ENCODE measurements at regions not wholly inside any gene's neighbourhood (a gene's known extent, or its start where the extent isn't known, plus 50 kb on each side); places are given as distances from the start of the nearest gene placed in this dataset.

DNA sequence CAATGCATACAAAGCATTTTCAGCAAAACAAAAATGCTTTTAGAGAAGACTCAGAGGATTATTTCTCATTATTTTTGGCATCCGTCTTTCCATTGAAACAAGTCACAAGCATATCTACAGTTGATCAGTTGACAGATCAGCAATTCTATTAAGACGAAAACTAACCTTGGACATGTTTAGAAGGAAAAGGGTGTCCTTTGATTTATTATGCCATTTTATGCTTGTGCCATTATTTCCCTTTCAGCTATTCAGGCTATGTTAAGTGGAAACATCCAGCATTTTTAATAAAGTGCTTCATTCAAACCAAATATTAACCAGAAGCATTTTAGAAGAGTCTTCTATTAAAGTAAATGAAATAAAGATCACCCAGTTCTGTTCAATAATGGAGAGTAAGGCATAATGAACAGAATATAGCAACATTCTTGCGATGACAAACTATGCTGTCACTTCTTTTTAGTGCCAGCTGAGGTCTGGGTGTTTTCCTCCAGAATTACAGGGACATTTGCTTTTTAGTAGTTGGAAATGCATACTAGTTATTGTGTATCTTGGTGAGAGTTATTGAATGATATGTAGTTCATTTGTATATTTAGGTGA is 481.4 kb downstream of the PLA2G4A start:
- H3K9me3 ChIP-seq = no peaks in the 10 kb centered on the region
- FAIRE-seq (no peak), ATAC-seq (no peak), DNase-seq (ENCODE audit: low read depth in 1 of 2, low spot score in 1 of 2) (no peak)
- TF ChIP-seq PHF8 (IDR thresholded peaks at IDR 0.05; ENCODE audit: borderline replicate concordance, low read depth) (no peak), BCL3 (IDR thresholded peaks at IDR 0.05) (no peak), SMC3 (IDR thresholded peaks at IDR 0.05) (no peak), NR3C1 (IDR thresholded peaks at IDR 0.05) (no peak), FOSL2 (IDR thresholded peaks at IDR 0.05) (no peak), FOSL2 (CRISPR knock-in tag; IDR thresholded peaks at IDR 0.05) (no peak), CEBPB (IDR thresholded peaks at IDR 0.05) (no peak), ZC3H11A (IDR thresholded peaks at IDR 0.05) (no peak), MAFK (IDR thresholded peaks at IDR 0.05; ENCODE audit: partially characterized antibody) (no peak), HOXA7 (CRISPR knock-in tag; IDR thresholded peaks at IDR 0.05) (no peak), RAD21 (conservative IDR thresholded peaks at IDR 0.05 in 1 of 2, IDR thresholded peaks at IDR 0.05 in 1 of 2) (no peak), CHD4 (IDR thresholded peaks at IDR 0.05; ENCODE audit: borderline replicate concordance) (no peak), HOXB5 (CRISPR knock-in tag; IDR thresholded peaks at IDR 0.05) (no peak), KDM5A (IDR thresholded peaks at IDR 0.05) (no peak)
- TF ChIP-seq, protein P1, sequence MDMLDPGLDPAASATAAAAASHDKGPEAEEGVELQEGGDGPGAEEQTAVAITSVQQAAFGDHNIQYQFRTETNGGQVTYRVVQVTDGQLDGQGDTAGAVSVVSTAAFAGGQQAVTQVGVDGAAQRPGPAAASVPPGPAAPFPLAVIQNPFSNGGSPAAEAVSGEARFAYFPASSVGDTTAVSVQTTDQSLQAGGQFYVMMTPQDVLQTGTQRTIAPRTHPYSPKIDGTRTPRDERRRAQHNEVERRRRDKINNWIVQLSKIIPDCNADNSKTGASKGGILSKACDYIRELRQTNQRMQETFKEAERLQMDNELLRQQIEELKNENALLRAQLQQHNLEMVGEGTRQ (IDR thresholded peaks at IDR 0.05) = no peak
- H3K4me3 ChIP-seq = no peak overlapping the region
- ChIA-PET CTCF (no interaction called here), POLR2A (no interaction called here)
- peaks cover 6% of the 10 kb centered on the region; the same call in 2 of the 3 replicates for H3K4me1 ChIP-seq
- WGBS (ENCODE audit: missing lambda C conversion rate) = 39% methylated on average over 3 of the region's 3 CpGs
- no peak overlapping the region for H3K4me2 ChIP-seq
- H3K27ac ChIP-seq = no peak overlapping the region

DNA sequence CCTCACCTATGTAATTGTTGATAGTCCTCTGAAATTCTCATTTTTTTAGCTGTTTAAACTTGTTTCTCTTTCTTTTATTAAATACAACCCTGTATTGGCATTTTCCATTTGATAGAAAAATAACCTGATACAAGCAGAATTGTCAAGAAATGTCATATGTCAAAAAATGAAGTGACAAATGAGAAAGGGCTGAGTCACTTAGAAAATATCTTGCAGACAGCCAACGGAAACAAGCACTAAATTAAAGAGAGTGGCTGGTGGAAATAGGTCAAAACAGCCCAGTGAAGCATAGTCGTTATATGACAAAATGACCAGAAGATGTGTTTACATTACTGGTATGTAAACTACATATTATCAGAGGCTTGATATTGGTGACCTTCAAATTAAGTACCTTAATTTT is 484.4 kb downstream of the PLA2G4A start:
- Histone ChIP-seq H3K4me3 (no peak overlapping the region), H3K4me2 (no peak overlapping the region), H3K9me3 (no peaks in the 10 kb centered on the region), H3K4me1 (peaks cover 6% of the 10 kb centered on the region; the same call in 2 of the 3 replicates), H3K27ac (no peak overlapping the region)
- ChIA-PET POLR2A (no interaction called here), CTCF (no interaction called here)
- no peak for DNase-seq (ENCODE audit: low read depth in 1 of 2, low spot score in 1 of 2)
- no peak for ATAC-seq
- WGBS (ENCODE audit: missing lambda C conversion rate) = 5% methylated on average over 2 of the region's 2 CpGs
- FAIRE-seq = no peak
- no peak for TF ChIP-seq RNF2 (IDR thresholded peaks at IDR 0.05; ENCODE audit: borderline replicate concordance, low read depth)
- no peak for TF ChIP-seq MAX (IDR thresholded peaks at IDR 0.05)
- TF ChIP-seq JUN (IDR thresholded peaks at IDR 0.05) = no peak
- no peak for TF ChIP-seq HES2 (IDR thresholded peaks at IDR 0.05)
- TF ChIP-seq MAFK (IDR thresholded peaks at IDR 0.05; ENCODE audit: partially characterized antibody) = no peak
- no peak for TF ChIP-seq FOSB (CRISPR knock-in tag; IDR thresholded peaks at IDR 0.05)
- TF ChIP-seq FOSL2 (IDR thresholded peaks at IDR 0.05) = no peak
- no peak for TF ChIP-seq FOSL2 (CRISPR knock-in tag; IDR thresholded peaks at IDR 0.05)
- TF ChIP-seq NR3C1 (IDR thresholded peaks at IDR 0.05) = no peak
- TF ChIP-seq JUNB (IDR thresholded peaks at IDR 0.05) = no peak
- TF ChIP-seq HOXB5 (CRISPR knock-in tag; IDR thresholded peaks at IDR 0.05) = no peak
- TF ChIP-seq EP300 (IDR thresholded peaks at IDR 0.05) = no peak

- 44% methylated on average over 1 of the region's 1 CpG for WGBS (ENCODE audit: missing lambda C conversion rate)
- Histone ChIP-seq H3K4me1 (no peaks in the 10 kb centered on the region), H3K4me2 (no peak overlapping the region), H3K4me3 (no peak overlapping the region), H3K9me3 (no peaks in the 10 kb centered on the region), H3K27ac (no peak overlapping the region)
- POLR2A ChIA-PET = no interaction called here
- ATAC-seq (no peak), DNase-seq (ENCODE audit: low read depth in 1 of 2, low spot score in 1 of 2) (no peak), FAIRE-seq (no peak)
- CTCF ChIA-PET = no interaction called here
- TF ChIP-seq HES2 (IDR thresholded peaks at IDR 0.05) (no peak), JUN (IDR thresholded peaks at IDR 0.05) (no peak), ZSCAN20 (CRISPR knock-in tag; IDR thresholded peaks at IDR 0.05) (no peak), NPAS2 (CRISPR knock-in tag; IDR thresholded peaks at IDR 0.05; ENCODE audit: borderline replicate concordance) (no peak), GATA3 (IDR thresholded peaks at IDR 0.05; ENCODE audit: borderline replicate concordance) (no peak), RNF2 (IDR thresholded peaks at IDR 0.05; ENCODE audit: borderline replicate concordance, low read depth) (no peak), POLR2AphosphoS2 (conservative IDR thresholded peaks at IDR 0.05; ENCODE audit: low read length) (no peak), CBX8 (IDR thresholded peaks at IDR 0.05) (no peak), HOXA7 (CRISPR knock-in tag; IDR thresholded peaks at IDR 0.05) (no peak), RAD21 (conservative IDR thresholded peaks at IDR 0.05 in 1 of 2, IDR thresholded peaks at IDR 0.05 in 1 of 2) (no peak), SREBF2 (IDR thresholded peaks at IDR 0.05) (no peak), CBX2 (IDR thresholded peaks at IDR 0.05; ENCODE audit: borderline replicate concordance, low read depth) (no peak), BCL3 (IDR thresholded peaks at IDR 0.05) (no peak), MAFK (IDR thresholded peaks at IDR 0.05; ENCODE audit: partially characterized antibody) (no peak), MAZ (IDR thresholded peaks at IDR 0.05; ENCODE audit: borderline replicate concordance, low read depth, low read length) (no peak), SMC3 (IDR thresholded peaks at IDR 0.05) (no peak), ATOH8 (CRISPR knock-in tag; IDR thresholded peaks at IDR 0.05; ENCODE audit: low read depth) (no peak)
Observed at GRCh38 chr1:187326557-187326956, 497.8 kb downstream of the PLA2G4A start.

Data from A549 (cell line).